Neural cell (in vitro differentiated cells): ENCODE measurements at regions not wholly inside any gene's neighbourhood (a gene's known extent, or its start where the extent isn't known, plus 50 kb on each side); places are given as distances from the start of the nearest gene placed in this dataset.

Experiments used
- CTCF ChIP-seq: fragments of 450-650 bp; IDR thresholded peaks from 2 replicates; pipeline ENCODE4 v1.5.1; 2014; ENCODE audit warnings: antibody characterized with exemption, mild to moderate bottlenecking, moderate library complexity; ENCODE audit not compliant: poor library complexity, severe bottlenecking
- EP300 ChIP-seq: fragments of 450-650 bp; conservative IDR thresholded peaks from 2 replicates; pipeline ENCODE4 v1.6.1; 2014; ENCODE audit warnings: antibody characterized with exemption, mild to moderate bottlenecking, moderate library complexity; ENCODE audit not compliant: poor library complexity, severe bottlenecking
- EZH2 ChIP-seq: fragments of 200-600, 300-800 bp; shearing (Covaris generic), sonication (generic); IDR thresholded peaks from 2 replicates; pipeline ENCODE4 v1.6.1; 2014; ENCODE audit warnings: antibody characterized with exemption, low read length, borderline replicate concordance, mild to moderate bottlenecking; ENCODE audit not compliant: insufficient read depth, poor library complexity, severe bottlenecking
- MXI1 ChIP-seq: fragments of 450-650 bp; conservative IDR thresholded peaks from 2 replicates; pipeline ENCODE4 v1.6.1; 2014; ENCODE audit warnings: antibody characterized with exemption, mild to moderate bottlenecking; ENCODE audit not compliant: poor library complexity, severe bottlenecking
- POLR2AphosphoS5 ChIP-seq: IDR thresholded peaks from 2 replicates; pipeline ENCODE4 v1.6.1; 2012
- REST ChIP-seq: IDR thresholded peaks from 2 replicates; pipeline ENCODE4 v1.6.1; 2012; ENCODE audit warnings: borderline replicate concordance
- SMC3 ChIP-seq: fragments of 450-650 bp; conservative IDR thresholded peaks from 2 replicates; pipeline ENCODE4 v1.6.1; 2014; ENCODE audit warnings: antibody characterized with exemption, mild to moderate bottlenecking, moderate library complexity; ENCODE audit not compliant: poor library complexity
- TAF1 ChIP-seq: IDR thresholded peaks from 2 replicates; pipeline ENCODE4 v1.6.1; 2012; ENCODE audit warnings: low read depth

GRCh38 chr13:90773681-90774080, 573.8 kb upstream of the MIR17HG start:
- no peak for TF ChIP-seq CTCF
- TF ChIP-seq POLR2AphosphoS5 = no peak
- no peak for TF ChIP-seq EP300
- TF ChIP-seq REST = no peak
- no peak for TF ChIP-seq TAF1
- TF ChIP-seq MXI1 = no peak
- no peak for TF ChIP-seq EZH2
- TF ChIP-seq SMC3 = no peak
